Adrenal gland (tissue), 5 donors: ENCODE measurements at regions not wholly inside any gene's neighbourhood (a gene's known extent, or its start where the extent isn't known, plus 50 kb on each side); places are given as distances from the start of the nearest gene placed in this dataset.

Experiments
- CTCF ChIP-seq, 6 experiments: fragments of 450-650 bp in 4 of 6; fragments of 200-600 bp in 2 of 6; sonication (generic) in 1 of 6; IDR thresholded peaks; 1 replicate in 5 of 6; 2 replicates in 1 of 6; pipeline versions ENCODE4 v1.5.1 to v1.8.0; 2016 to 2021; ENCODE audit warnings: antibody characterized with exemption in 6 of 6, mild to moderate bottlenecking in 2 of 6, moderate library complexity in 1 of 6
- POLR2A ChIP-seq, 2 donors: fragments of 450-650 bp; IDR thresholded peaks; one replicate each; pipeline ENCODE4 v1.6.1; 2017; ENCODE audit warnings: antibody characterized with exemption in 2 of 2, mild to moderate bottlenecking in 2 of 2, moderate library complexity in 1 of 2
- donor health status: DM: no; HTN: no; CAD: no.

DNA sequence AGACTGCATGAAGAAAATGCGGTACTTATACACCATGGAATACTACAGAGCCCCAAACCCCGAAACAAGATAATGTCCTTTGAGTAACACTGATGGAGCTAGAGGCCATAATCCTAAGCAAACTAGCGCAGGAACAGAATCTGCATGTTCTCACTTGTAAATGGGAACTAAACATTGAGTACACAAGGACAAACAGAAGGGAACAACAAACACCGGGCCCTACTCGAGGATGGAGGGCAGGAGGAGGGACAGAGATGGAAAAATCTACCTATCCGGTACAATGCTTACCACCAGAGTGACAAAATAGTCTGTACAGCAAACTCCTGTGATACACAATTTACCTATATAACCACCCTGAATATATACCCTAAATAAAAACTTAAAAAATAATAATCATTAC lies 507.9 kb downstream of the IPMK start:
- TF ChIP-seq CTCF (IDR thresholded peaks at IDR 0.05) (no peak), POLR2A (IDR thresholded peaks at IDR 0.05) (no peak)
